GM12878 (cell line): ENCODE measurements at regions not wholly inside any gene's neighbourhood (a gene's known extent, or its start where the extent isn't known, plus 50 kb on each side); places are given as distances from the start of the nearest gene placed in this dataset.

Experiments used
- ATAC-seq: fragments of 200-7000 bp; cut with Tn5 transposase; 3 replicates; pipeline ENCODE4 v1.9.1; 2020; ENCODE audit warnings: mild to moderate bottlenecking, moderate library complexity
- BruUV-seq: library from RNA; stranded (reverse); fragments of 400-500 nt; replicated peaks from 2 replicates; lab custom pipeline; 2021; lab: Mats Ljungman, UMichigan
- CTCF ChIA-PET: fragments of 300-600 bp; sonication (Branson Sonifier 250); formaldehyde crosslinking; extraction: SDS; loops from one replicate; lab custom pipeline; 2021; ENCODE audit warnings: inconsistent platforms; lab: Yijun Ruan, JAX
- POLR2A ChIA-PET: fragments of 350-600 bp; formaldehyde crosslinking; extraction: SDS; loops from one replicate; lab custom pipeline; 2021; ENCODE audit warnings: inconsistent platforms; lab: Charles Lee
- RAD21 ChIA-PET: fragments of 300-600 bp; sonication (Branson Sonifier 250); formaldehyde crosslinking; loops from one replicate; lab custom pipeline; 2023; ENCODE audit warnings: antibody characterized with exemption; ENCODE audit not compliant: unreplicated experiment; lab: Charles Lee
- SMC1A ChIA-PET: fragments of 300-600 bp; sonication (Branson Sonifier 250); formaldehyde crosslinking; loops from one replicate; lab custom pipeline; 2023; ENCODE audit not compliant: unreplicated experiment, uncharacterized antibody; lab: Charles Lee
- DNase-seq: peaks from one replicate; pipeline ENCODE4 v3.0.0-alpha.2; 2011; ENCODE audit warnings: low read depth, low spot score
- FAIRE-seq: peaks from 3 replicates; lab custom pipeline; 2011; peaks lifted over from hg19 to GRCh38; lab: Jason Lieb, UNC
- H2AFZ ChIP-seq: 2 replicates; pipeline ENCODE4 v1.6.0; 2011; ENCODE audit warnings: low read depth, low read length, control low read depth; ENCODE audit not compliant: control insufficient read depth
- H3K27ac ChIP-seq: 2 replicates; pipeline ENCODE4 v1.5.1; 2011; ENCODE audit warnings: control low read depth; ENCODE audit not compliant: control insufficient read depth, insufficient read depth
- H3K27me3 ChIP-seq, 2 experiments: replicated peaks in 1 of 2; 2 replicates each; pipeline versions ENCODE4 v1.6.0 to v1.6.1; 2011; ENCODE audit warnings: low read length in 1 of 2; ENCODE audit not compliant: control insufficient read depth in 2 of 2, insufficient read depth in 2 of 2
- H3K36me3 ChIP-seq, 2 experiments: 2 replicates each; pipeline ENCODE4 v1.5.1; 2011; ENCODE audit warnings: low read length in 1 of 2; ENCODE audit not compliant: control insufficient read depth in 2 of 2, insufficient read depth in 2 of 2
- H3K4me1 ChIP-seq: 2 replicates; pipeline ENCODE4 v1.6.1; 2011; ENCODE audit warnings: mild to moderate bottlenecking, low read length, moderate library complexity, mixed read lengths; ENCODE audit not compliant: control insufficient read depth, insufficient read depth
- H3K4me2 ChIP-seq: 2 replicates; pipeline ENCODE4 v1.6.0; 2011; ENCODE audit warnings: control low read depth; ENCODE audit not compliant: control insufficient read depth, insufficient read depth
- H3K4me3 ChIP-seq: fragments of 200-600 bp; sonication (generic); 2 replicates; pipeline ENCODE4 v1.5.1; 2016
- H3K79me2 ChIP-seq: 2 replicates; pipeline ENCODE4 v1.6.0; 2011; ENCODE audit warnings: low read length; ENCODE audit not compliant: control insufficient read depth, insufficient read depth
- H3K9ac ChIP-seq: 2 replicates; pipeline ENCODE4 v1.8.0; 2011; ENCODE audit warnings: low read length, control low read depth, mixed read lengths; ENCODE audit not compliant: control insufficient read depth, insufficient read depth
- H3K9me3 ChIP-seq: replicated peaks from 3 replicates; pipeline ENCODE4 v1.5.1; 2011; ENCODE audit warnings: mild to moderate bottlenecking, low read length; ENCODE audit not compliant: control insufficient read depth, insufficient read depth
- H4K20me1 ChIP-seq: 2 replicates; pipeline ENCODE4 v1.6.0; 2011; ENCODE audit not compliant: control insufficient read depth, insufficient read depth
- BHLHE40 ChIP-seq, 2 experiments: fragments of 450-650 bp in 1 of 2; IDR thresholded peaks; 2 replicates each; pipeline ENCODE4 v1.6.1; 2011 to 2017; ENCODE audit warnings: low read depth in 2 of 2, borderline replicate concordance in 1 of 2, improper control_type of control experiment in 1 of 2, low read length in 1 of 2, mild to moderate bottlenecking in 1 of 2
- HDAC2 ChIP-seq: fragments of 200-600 bp; sonication (generic); IDR thresholded peaks from 2 replicates; pipeline ENCODE4 v1.6.1; 2017
- NFIC ChIP-seq: IDR thresholded peaks from 2 replicates; pipeline ENCODE4 v1.6.1; 2012; ENCODE audit warnings: low read depth, mild to moderate bottlenecking, inconsistent platforms, low read length, moderate library complexity
- NFYB ChIP-seq: IDR thresholded peaks from 2 replicates; pipeline ENCODE4 v1.6.1; 2011; ENCODE audit warnings: low read depth, mild to moderate bottlenecking, low read length, improper control_type of control experiment, moderate library complexity; ENCODE audit not compliant: insufficient read depth
- NR2C1 ChIP-seq: fragments of 450-650 bp; IDR thresholded peaks from 2 replicates; pipeline ENCODE4 v1.6.1; 2017; ENCODE audit warnings: antibody characterized with exemption, mild to moderate bottlenecking, moderate library complexity
- POLR2AphosphoS2 ChIP-seq: IDR thresholded peaks from 2 replicates; pipeline ENCODE4 v1.6.1; 2011; ENCODE audit warnings: low read depth, mild to moderate bottlenecking, low read length, improper control_type of control experiment, moderate library complexity
- SIX5 ChIP-seq: IDR thresholded peaks from 2 replicates; pipeline ENCODE4 v1.6.1; 2011; ENCODE audit warnings: mild to moderate bottlenecking, low read depth, low read length, moderate library complexity; ENCODE audit not compliant: severe bottlenecking
- SMAD1 ChIP-seq: fragments of 450-650 bp; IDR thresholded peaks from 2 replicates; pipeline ENCODE4 v1.6.1; 2018; ENCODE audit warnings: mild to moderate bottlenecking, low read depth; ENCODE audit not compliant: partially characterized antibody
- SPI1 ChIP-seq: IDR thresholded peaks from 2 replicates; pipeline ENCODE4 v1.6.1; 2011; ENCODE audit warnings: low read depth, mild to moderate bottlenecking, low read length, moderate library complexity, borderline replicate concordance; ENCODE audit not compliant: insufficient read depth
- SREBF2 ChIP-seq: IDR thresholded peaks from 2 replicates; pipeline ENCODE4 v1.6.1; 2012; ENCODE audit warnings: mild to moderate bottlenecking, low read length
- SUPT20H ChIP-seq: IDR thresholded peaks from 2 replicates; pipeline ENCODE4 v1.6.1; 2011; ENCODE audit warnings: low read depth, mild to moderate bottlenecking, low read length, moderate library complexity, borderline replicate concordance; ENCODE audit not compliant: control insufficient read depth
- YBX1 ChIP-seq: fragments of 450-650 bp; IDR thresholded peaks from 2 replicates; pipeline ENCODE4 v1.6.1; 2016; ENCODE audit warnings: antibody characterized with exemption
- YY1 ChIP-seq: IDR thresholded peaks from 2 replicates; pipeline ENCODE4 v1.6.1; 2011; ENCODE audit warnings: low read depth, mild to moderate bottlenecking, low read length
- ZNF622 ChIP-seq: fragments of 450-650 bp; IDR thresholded peaks from 2 replicates; pipeline ENCODE4 v1.6.1; 2017; ENCODE audit warnings: mild to moderate bottlenecking, inconsistent platforms
- ZZZ3 ChIP-seq: IDR thresholded peaks from 2 replicates; pipeline ENCODE4 v1.6.1; 2011; ENCODE audit warnings: low read depth; ENCODE audit not compliant: control insufficient read depth, insufficient read length
- WGBS: methylation state at CpG from one replicate; pipeline ENCODE4 v1.1.6; 2016; ENCODE audit warnings: low lambda C conversion rate; ENCODE audit not compliant: insufficient replicate concordance, insufficient coverage; ENCODE audit errors: missing lambda C conversion rate; 5-methylcytosine and 5-hydroxymethylcytosine counted together
- in situ Hi-C: fragments of 300-500 bp; cut with MboI; formaldehyde crosslinking; loops from 9 replicates; pipeline ENCODE4 v1.14.3; 2018; ENCODE audit warnings: mixed read lengths
- intact Hi-C: fragments of 100-400 bp; cut with micrococcal nuclease; formaldehyde crosslinking; loops from one replicate; pipeline ENCODE4 v1.14.2; 2022; ENCODE audit not compliant: unreplicated experiment
- TF ChIP-seq, protein P1 (sequence below): fragments of 450-650 bp; IDR thresholded peaks from 2 replicates; pipeline ENCODE4 v1.6.1; 2017; ENCODE audit warnings: mild to moderate bottlenecking, moderate library complexity
- TF ChIP-seq, protein P2 (sequence below): fragments of 450-650 bp; IDR thresholded peaks from 2 replicates; pipeline ENCODE4 v1.6.1; 2016; ENCODE audit warnings: mild to moderate bottlenecking

DNA sequence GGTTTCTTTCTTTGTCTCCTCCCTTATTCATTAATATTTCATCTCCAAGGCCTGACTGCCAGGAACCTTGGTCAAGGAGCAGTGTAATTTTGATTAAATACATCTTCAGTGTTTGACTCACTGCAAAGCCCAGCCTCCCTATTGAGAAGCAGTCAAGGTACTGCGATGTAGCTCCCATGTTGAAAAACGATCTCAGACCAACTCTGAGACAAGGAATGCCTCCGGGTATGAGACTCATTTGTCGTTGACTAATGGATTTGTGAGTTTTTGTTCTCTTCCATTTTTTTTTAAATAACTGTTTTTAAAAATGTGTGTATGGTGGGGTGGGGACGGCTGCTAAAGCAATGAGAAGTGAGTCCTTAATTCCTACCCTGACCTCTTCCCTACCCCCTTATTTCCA is 361.6 kb downstream of the SOX11 start (continued):
- TF ChIP-seq, protein P1, sequence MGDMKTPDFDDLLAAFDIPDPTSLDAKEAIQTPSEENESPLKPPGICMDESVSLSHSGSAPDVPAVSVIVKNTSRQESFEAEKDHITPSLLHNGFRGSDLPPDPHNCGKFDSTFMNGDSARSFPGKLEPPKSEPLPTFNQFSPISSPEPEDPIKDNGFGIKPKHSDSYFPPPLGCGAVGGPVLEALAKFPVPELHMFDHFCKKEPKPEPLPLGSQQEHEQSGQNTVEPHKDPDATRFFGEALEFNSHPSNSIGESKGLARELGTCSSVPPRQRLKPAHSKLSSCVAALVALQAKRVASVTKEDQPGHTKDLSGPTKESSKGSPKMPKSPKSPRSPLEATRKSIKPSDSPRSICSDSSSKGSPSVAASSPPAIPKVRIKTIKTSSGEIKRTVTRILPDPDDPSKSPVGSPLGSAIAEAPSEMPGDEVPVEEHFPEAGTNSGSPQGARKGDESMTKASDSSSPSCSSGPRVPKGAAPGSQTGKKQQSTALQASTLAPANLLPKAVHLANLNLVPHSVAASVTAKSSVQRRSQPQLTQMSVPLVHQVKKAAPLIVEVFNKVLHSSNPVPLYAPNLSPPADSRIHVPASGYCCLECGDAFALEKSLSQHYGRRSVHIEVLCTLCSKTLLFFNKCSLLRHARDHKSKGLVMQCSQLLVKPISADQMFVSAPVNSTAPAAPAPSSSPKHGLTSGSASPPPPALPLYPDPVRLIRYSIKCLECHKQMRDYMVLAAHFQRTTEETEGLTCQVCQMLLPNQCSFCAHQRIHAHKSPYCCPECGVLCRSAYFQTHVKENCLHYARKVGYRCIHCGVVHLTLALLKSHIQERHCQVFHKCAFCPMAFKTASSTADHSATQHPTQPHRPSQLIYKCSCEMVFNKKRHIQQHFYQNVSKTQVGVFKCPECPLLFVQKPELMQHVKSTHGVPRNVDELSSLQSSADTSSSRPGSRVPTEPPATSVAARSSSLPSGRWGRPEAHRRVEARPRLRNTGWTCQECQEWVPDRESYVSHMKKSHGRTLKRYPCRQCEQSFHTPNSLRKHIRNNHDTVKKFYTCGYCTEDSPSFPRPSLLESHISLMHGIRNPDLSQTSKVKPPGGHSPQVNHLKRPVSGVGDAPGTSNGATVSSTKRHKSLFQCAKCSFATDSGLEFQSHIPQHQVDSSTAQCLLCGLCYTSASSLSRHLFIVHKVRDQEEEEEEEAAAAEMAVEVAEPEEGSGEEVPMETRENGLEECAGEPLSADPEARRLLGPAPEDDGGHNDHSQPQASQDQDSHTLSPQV: no peak
- TF ChIP-seq SMAD1 (no peak), NR2C1 (no peak), SREBF2 (no peak), SIX5 (no peak), NFYB (no peak), NFIC (no peak)

DNA sequence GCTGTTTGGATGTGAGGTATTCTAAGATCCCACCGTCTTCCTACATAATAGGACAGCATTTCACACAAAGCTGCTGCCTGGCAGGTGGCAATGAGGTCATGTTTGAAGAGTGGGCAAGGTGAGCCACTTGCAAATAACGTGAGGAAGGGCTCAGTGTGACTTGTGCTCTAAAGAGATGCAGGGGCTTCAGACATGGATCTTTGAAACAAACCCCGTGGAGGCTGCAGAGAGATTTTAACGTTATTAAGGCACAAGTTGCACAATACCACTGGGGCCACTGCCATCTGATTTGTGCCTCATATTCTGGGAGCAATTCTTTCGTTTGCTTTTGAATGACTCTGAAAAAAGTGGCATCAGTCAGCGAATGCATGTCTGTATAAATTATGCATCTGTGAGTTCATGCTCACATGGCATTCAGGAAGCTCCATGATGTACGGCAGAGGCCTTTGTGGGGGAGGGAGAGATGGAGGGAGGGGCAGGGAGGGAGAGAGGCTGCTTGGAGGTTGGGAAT is 362.0 kb downstream of the SOX11 start:
- H3K4me2 ChIP-seq: no peak overlapping the region
- CTCF ChIA-PET: no interaction called here
- DNase-seq: no peak
- no peak overlapping the region for H3K27ac ChIP-seq
- RAD21 ChIA-PET: no interaction called here
- no peak overlapping the region for H3K9ac ChIP-seq
- in situ Hi-C loops (no loop called here), intact Hi-C loops (no loop called here)
- SMC1A ChIA-PET: interaction anchor here (1.3 kb wide), 1 partner anchor 36 kb away, joined by 5 read pairs; no protein-coding TSS in a partner anchor
- H4K20me1 ChIP-seq: no peaks in the 10 kb centered on the region
- no peak overlapping the region for H3K4me3 ChIP-seq
- H2AFZ ChIP-seq: no peak overlapping the region
- no peak for FAIRE-seq
- no peaks in the 10 kb centered on the region for H3K9me3 ChIP-seq
- ATAC-seq: no peak
- WGBS: under 1% methylated on average over 7 of the region's 7 CpGs
- H3K27me3 ChIP-seq: no peaks in the 10 kb centered on the region
- BruUV-seq: no TSS peak
- POLR2A ChIA-PET: no interaction called here
- no peaks in the 10 kb centered on the region for H3K4me1 ChIP-seq
- H3K79me2 ChIP-seq: no peaks in the 10 kb centered on the region
- H3K36me3 ChIP-seq: no peaks in the 10 kb centered on the region
- TF ChIP-seq, protein P2, sequence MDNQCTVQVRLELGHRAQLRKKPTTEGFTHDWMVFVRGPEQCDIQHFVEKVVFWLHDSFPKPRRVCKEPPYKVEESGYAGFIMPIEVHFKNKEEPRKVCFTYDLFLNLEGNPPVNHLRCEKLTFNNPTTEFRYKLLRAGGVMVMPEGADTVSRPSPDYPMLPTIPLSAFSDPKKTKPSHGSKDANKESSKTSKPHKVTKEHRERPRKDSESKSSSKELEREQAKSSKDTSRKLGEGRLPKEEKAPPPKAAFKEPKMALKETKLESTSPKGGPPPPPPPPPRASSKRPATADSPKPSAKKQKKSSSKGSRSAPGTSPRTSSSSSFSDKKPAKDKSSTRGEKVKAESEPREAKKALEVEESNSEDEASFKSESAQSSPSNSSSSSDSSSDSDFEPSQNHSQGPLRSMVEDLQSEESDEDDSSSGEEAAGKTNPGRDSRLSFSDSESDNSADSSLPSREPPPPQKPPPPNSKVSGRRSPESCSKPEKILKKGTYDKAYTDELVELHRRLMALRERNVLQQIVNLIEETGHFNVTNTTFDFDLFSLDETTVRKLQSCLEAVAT: no peak
- no peak for TF ChIP-seq ZZZ3
- no peak for TF ChIP-seq SIX5
- TF ChIP-seq HDAC2: no peak
- TF ChIP-seq YBX1: no peak
- TF ChIP-seq SUPT20H: no peak
- no peak for TF ChIP-seq POLR2AphosphoS2
- TF ChIP-seq YY1: no peak
- no peak for TF ChIP-seq ZNF622
- TF ChIP-seq BHLHE40 (IDR thresholded peaks at IDR 0.05; ENCODE audit: borderline replicate concordance in 1 of 2, low read depth in 2 of 2, low read length in 1 of 2): no peak
- no peak for TF ChIP-seq SPI1
